ENCODE measurements at regions not wholly inside any gene's neighbourhood (a gene's known extent, or its start where the extent isn't known, plus 50 kb on each side); places are given as distances from the start of the nearest gene placed in this dataset.

DNA sequence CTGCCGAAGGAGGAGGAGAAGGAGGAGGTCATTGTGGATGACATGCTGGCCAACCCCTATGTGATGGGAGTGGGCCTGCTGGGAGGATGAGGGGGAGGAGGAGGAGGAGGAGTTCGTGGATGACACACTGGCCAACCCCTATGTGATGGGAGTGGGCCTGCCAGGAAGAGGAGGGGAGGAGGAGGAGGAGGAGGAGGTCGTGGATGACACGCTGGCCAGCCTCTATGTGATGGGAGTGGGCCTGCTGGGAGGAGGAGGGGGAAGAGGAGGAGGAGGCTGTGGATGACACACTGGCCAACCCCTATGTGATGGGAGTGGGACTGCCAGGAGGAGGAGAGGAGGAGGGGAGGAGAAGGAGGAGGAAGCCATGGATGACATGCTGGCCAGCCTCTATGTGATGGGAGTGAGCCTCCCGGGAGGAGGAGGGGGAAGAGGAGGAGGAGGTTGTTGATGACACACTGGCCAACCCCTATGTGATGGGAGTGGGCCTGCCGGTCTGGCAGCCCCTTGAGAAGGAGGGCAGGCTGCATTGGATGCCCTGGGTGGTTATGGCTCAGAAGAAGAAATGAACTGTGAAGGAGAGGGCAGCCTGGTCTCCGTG, 55.7 kb upstream of the WNT7A start:
- Histone ChIP-seq H3K36me3 (no peaks in the 10 kb centered on the region), H3K27me3 (no peaks in the 10 kb centered on the region; the same call in 1 of the 2 replicates), H3K4me3 (no peak overlapping the region), H3K9me3 (replicated peaks) (no peaks in the 10 kb centered on the region), H3K27ac (no peak overlapping the region), H3K4me1 (no peaks in the 10 kb centered on the region)
- DNase-seq = no peak

- no peaks in the 10 kb centered on the region for H3K36me3 ChIP-seq
- no peak for DNase-seq
- H3K4me3 ChIP-seq = no peak overlapping the region
- H3K27ac ChIP-seq = no peak overlapping the region
- no peaks in the 10 kb centered on the region; the same call in 1 of the 2 replicates for H3K27me3 ChIP-seq
- H3K9me3 ChIP-seq (replicated peaks) = no peaks in the 10 kb centered on the region
- H3K4me1 ChIP-seq = no peaks in the 10 kb centered on the region
Measured at GRCh38 chr3:13934813-13935212, 54.9 kb upstream of the WNT7A start.

GRCh38 chr3:13934315-13934714, 54.4 kb upstream of the WNT7A start:
- Histone ChIP-seq H3K36me3 (no peaks in the 10 kb centered on the region), H3K9me3 (replicated peaks) (no peaks in the 10 kb centered on the region)

DNA sequence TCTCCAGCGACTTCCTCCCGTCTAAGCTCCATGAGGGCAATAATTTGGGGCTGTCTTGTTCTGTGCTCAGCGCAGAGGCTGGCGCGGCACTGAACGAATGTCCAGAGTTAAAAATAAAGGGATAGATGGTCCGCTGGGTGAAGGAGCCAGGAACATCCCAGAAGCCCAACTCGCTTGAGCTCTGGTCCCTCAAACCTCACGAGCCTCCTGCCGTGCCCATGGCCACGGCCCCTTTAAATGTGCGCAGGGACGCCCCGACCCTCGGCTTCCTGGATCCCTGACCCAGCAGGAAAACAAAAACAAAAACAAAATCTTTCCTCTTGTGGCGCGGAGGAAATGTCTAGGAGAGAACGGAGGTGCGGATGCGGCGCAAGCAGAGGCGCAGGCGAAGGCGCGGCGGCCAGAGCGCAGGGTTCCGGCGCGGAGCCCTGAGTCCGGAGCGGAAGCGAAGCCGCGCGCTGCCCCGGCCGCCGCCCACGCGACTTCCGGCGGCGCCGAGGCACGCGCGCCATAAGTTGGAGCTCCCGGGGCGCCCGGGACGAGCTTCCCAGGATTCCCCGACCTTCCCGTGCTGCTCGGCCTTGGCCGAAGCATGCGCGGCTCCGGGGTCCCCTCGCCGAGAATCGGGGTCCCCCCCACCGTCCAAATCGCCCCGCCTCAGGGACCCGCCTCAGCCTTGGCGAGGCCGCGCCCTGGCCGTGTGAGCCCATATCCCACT, 52.9 kb upstream of the WNT7A start:
- H3K27me3 ChIP-seq = no peaks in the 10 kb centered on the region; the same call in 1 of the 2 replicates
- DNase-seq = no peak
- H3K9me3 ChIP-seq (replicated peaks) = no peaks in the 10 kb centered on the region
- no peaks in the 10 kb centered on the region for H3K4me1 ChIP-seq
- no peaks in the 10 kb centered on the region for H3K36me3 ChIP-seq
- H3K4me3 ChIP-seq = no peak overlapping the region
- no peak overlapping the region for H3K27ac ChIP-seq

More at GRCh38 chr3:13934315-13934714, 54.4 kb upstream of the WNT7A start:
- H3K27me3 ChIP-seq = no peaks in the 10 kb centered on the region; the same call in 1 of the 2 replicates
- no peak for DNase-seq
- H3K4me3 ChIP-seq = no peak overlapping the region
- no peak overlapping the region for H3K27ac ChIP-seq
- H3K4me1 ChIP-seq = no peaks in the 10 kb centered on the region

GRCh38 chr3:13931172-13931571, 51.3 kb upstream of the WNT7A start:
- no peak for DNase-seq
- Histone ChIP-seq H3K9me3 (replicated peaks) (no peaks in the 10 kb centered on the region), H3K36me3 (no peaks in the 10 kb centered on the region)

More at GRCh38 chr3:13931172-13931571, 51.3 kb upstream of the WNT7A start:
- Histone ChIP-seq H3K4me3 (no peak overlapping the region), H3K27me3 (no peaks in the 10 kb centered on the region; the same call in 1 of the 2 replicates), H3K4me1 (no peaks in the 10 kb centered on the region), H3K27ac (no peak overlapping the region)

All from SJCRH30 (cell line).